ENCODE measurements at regions not wholly inside any gene's neighbourhood (a gene's known extent, or its start where the extent isn't known, plus 50 kb on each side); places are given as distances from the start of the nearest gene placed in this dataset.

DNA sequence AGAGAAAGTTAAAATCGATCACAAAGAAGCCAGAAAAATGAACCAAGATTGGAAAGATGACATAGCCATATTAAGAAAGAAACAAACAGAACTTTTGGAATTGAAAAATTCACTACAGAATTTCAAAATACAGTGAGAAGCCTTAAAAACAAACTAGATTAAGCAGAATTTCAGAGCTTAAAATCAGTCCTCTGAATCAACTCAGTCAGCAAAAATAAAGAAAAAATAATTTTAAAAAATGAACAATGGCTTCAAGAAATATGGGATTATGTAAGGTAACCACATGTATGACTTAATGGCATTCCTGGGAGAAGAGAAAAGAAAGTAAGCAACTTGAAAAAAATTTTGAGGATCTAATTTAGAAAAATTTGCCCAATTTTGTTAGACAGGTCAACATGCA is 696.2 kb downstream of the TSN start:
- in situ Hi-C loops (cut with HindIII; ENCODE audit: low sequenced_read_pairs) = no loop called here

DNA sequence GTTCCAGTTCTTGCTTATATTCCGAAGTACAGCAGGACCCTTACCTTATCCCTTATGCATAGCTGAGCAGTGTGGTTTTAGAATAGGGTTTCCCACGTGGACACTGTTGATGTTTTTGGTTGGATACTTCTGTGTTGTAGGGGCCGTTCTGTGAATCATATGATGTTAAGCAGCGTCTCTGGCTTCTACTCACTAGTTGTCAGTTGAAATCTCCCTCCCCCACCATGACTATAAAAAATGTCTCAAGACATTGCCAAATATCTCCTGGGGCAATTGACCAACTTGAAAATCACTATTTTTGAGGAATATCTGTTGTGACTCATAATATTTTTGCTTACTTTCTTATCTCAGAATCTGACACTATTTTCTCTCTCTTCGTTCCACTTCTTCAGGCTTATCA is 713.7 kb downstream of the TSN start:
- in situ Hi-C loops (cut with HindIII; ENCODE audit: low sequenced_read_pairs) = no loop called here

DNA sequence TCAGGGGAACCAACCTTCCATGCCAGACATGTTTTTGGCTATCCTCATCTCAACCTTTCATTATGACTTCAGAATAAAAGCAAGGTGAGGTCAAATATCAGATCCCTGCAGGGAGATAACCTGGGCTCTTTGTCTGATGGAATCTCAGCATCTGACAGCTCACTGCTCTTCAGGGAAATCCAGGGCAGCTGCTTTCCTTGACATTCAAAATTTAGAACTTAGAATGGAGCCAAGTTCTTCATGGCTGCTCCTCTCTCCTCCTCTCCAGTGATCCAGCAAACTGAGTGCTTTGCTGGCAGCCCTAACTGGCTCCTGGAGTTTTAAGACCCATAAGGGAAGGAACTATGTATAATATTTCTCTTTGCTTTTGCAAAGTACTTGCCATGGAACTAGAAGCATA is 716.3 kb downstream of the TSN start:
- in situ Hi-C loops (cut with HindIII; ENCODE audit: low sequenced_read_pairs) = no loop called here

DNA sequence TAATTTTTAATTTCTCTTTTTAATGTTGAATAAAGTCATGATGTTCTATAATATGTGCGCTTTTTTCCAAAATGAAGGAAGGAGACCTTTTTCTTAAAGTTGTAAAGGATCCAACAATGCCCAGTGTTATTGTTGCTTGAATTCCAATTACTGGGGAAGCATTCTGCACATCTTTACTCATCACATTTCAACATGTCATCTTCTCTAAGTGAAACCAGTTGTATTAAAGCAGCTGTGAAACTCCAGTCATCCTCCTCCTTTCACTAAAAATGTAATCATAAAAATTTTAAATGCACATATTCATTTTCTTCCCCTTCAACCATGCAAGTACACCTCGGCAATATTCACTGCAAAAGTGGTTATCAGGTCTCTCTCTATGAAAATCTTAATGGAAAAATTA is 722.7 kb downstream of the TSN start:
- in situ Hi-C loops (cut with HindIII; ENCODE audit: low sequenced_read_pairs) = no loop called here

DNA sequence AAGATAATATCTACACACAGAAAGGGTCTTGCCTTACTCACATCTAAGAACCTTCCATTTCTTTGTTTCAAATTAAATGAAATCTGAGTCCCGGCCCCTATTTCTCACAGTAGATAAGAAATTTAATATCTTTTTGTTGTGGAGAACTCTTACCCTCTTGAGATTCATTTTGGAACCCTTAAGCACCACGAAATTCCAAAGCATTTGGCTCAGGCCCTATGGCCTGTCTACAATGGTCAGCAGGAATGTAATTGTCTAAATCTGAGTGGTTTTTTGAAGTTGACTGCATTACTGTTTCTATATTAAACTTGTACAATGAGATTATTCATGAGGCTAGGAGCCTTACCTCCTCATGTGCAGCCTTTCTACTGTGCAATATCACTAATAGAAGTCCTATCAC is 723.3 kb downstream of the TSN start:
- in situ Hi-C loops (cut with HindIII; ENCODE audit: low sequenced_read_pairs) = no loop called here

DNA sequence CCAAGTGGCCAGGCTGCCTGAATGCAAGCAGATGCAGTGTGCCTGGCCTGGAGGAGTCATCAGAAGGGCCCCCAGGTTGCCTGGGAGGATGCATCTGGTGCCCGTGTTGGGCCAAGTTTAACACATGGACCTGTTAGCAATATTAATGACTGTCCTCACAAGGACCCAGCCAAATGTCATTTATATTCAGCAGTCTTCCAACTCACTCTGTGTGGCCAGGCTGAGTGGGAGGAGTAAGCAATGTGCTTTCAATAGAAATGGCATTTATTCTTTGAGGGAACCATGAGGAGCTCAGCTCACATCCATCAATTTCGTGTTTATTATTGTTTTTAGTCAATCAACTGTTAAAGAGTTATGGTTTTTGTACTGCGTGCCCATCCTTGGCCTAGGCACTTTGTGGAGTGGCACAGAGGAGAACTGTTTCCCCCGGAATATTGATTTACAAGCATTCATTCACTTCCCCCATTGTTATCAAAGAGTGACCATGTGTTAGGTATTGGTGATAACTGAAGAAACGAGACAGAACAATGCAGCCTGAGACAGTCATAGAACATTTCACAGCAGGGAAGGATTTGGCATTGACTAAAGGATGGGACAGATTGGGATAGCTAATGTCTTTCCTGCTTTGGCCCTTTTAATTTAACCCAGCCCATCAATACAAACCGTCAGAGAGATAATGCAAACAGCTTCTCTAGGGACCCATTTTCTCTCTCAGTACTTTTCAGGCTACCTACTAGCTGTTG is 725.2 kb downstream of the TSN start:
- in situ Hi-C loops (cut with HindIII; ENCODE audit: low sequenced_read_pairs) = no loop called here

DNA sequence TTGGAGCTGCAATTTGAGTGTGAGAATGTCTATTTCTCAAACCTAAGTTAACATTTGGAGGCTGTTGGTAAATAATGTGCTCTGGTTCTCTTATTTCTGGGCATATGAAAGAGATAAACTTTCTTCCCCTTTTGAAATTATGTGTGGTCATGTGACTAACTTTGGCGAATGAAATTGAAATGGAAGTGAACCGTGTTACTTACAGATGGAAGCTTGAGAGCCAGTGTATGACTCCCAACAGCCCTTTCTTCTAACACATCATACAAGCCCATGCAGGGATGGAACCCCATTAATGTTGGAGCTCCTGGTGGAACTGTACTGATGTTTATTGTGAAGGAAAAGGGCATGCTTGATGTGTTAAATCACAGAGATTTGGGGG is 725.8 kb downstream of the TSN start:
- in situ Hi-C loops (cut with HindIII; ENCODE audit: low sequenced_read_pairs) = no loop called here

DNA sequence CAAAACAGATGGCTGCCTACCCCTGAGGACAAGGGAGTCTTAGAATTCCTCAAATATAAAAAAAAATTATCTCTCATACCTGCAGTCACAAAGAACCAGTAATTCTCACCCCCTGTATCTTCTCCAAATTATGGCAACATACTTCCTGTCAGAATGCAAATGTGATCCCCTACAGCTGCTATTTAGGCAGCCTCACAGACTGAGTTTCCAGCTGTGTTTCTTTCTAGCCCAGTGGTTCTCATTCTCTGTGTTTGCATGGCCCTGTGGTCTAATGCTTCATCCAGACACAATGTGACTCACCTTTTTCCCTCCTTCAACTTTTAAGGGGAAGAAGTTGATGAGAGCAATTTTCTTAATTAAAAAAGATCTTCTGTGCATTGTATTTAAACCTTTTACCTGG is 726.3 kb downstream of the TSN start:
- in situ Hi-C loops (cut with HindIII; ENCODE audit: low sequenced_read_pairs) = no loop called here

DNA sequence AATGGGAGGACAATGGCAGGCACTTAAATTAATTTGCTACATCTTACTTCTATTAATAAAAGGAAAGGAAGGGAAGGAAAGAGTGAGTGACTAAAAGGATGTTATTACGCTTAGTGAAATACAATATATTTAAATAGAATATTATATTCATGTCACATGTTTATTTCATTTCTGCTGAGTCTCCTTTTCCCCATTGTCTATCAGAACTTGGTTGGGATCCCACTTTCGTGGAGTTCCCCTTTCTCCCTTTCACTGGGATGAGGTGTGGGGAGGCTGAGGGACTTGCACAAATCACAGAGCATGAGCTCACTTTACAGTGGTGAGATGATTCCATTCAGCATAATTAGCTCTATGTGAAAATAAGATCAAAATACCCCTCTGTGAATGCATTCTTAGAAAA is 730.6 kb downstream of the TSN start:
- in situ Hi-C loops (cut with HindIII; ENCODE audit: low sequenced_read_pairs) = no loop called here

DNA sequence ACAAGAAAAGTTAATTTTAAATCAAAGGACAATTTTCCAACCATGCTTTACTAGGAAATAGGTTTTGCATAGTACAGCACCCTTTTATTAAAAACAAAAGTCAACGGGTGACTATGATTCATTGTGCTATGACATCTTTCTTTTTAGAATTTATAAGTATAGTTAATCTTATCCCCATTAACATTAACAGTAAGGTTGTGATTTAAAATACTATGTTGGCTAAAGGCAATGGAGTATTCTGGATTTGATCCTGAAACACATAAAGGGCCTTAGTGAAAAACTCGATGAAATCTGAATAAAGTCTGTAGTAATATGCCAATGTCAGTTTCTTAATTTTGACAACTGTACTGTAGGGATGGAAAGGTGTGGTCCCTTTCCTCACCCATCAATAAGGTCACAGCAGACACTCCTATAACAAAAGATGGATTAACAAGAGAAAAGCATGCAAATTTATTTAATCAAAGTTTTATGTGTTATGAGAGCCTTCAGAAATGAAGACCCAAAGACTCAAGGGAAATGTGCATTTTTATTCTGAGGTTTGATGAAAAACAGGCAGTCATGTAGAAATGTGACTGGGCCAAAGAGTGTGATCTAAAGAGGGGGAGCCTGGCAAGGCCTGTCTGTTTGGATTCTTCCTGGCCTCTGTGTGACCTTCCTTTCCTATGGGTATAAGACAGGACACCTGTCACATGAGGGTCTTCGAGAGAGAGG is 731.4 kb downstream of the TSN start:
- in situ Hi-C loops (cut with HindIII; ENCODE audit: low sequenced_read_pairs) = no loop called here

DNA sequence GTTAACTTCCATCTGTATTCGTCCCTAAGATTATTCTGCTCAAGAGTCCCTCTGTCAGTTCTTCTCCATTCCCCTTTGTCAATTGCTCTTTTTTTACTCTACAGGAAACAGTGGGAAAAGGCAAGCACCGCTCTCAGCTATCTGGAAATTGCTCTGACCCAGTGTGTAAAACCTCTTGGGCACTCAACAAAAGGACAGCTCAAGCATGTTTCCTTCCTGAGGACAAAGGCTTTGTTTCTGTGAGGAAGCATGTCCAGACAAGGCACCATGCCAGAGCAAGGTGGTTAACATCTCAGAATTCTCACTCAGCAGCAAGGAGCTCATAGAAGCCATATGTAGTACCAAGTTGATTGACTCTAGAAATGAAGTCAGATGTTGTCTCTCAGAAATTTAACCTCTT is 735.6 kb downstream of the TSN start:
- in situ Hi-C loops (cut with HindIII; ENCODE audit: low sequenced_read_pairs) = no loop called here

DNA sequence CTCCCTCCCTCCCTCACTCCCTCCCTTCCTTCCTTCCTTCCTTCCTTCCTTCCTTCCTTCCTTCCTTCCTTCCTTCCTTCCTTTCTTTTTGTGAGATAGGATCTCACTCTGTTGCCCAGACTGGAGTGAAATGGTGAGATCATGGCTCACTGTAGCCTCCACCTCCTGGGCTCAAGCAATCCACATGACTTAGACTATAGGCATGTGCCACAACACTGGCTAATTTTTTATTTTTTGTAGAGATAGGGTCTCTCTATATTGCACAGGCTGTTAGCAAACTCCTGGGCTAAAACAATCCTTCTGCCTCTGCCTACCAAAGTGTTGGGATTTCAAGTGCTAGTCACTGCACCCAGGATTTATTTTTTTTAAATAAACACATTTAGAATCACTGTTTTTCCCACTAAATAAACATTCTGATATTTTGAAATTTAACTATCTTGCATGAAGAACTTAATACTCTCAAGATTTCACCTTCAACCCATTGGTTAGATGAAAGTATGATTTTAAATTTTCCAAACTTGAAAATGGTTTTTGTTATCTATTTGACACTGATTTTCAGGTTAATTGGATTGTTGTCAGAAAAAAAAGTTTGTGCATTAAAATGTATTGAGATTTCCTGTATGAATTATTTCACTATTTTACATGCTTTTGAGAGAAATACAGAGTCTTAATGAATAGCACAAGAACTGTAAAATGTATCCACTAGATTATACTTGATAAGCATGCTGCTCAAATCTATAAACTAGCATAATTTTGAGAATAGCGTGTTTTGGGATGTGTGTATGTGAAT is 745.1 kb downstream of the TSN start:
- in situ Hi-C loops (cut with HindIII; ENCODE audit: low sequenced_read_pairs) = no loop called here

DNA sequence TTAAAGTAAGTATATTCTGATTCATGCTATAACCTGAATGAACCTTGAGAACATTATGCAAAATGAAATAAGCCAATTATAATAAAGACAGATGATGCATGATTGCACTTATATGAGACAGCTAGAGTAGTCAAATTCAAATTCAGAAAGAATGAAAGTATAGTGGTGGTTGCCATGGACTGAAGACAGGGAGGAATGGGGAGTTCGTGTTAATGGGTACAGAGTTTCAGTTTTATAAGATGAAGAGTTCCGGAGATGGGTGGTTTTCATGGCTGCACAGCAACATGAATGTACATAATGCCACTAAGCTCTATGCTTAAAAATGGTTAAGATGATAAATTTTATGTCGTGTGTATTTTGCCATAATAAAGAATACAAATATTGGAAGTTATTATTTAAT is 751.2 kb downstream of the TSN start:
- in situ Hi-C loops (cut with HindIII; ENCODE audit: low sequenced_read_pairs) = no loop called here

DNA sequence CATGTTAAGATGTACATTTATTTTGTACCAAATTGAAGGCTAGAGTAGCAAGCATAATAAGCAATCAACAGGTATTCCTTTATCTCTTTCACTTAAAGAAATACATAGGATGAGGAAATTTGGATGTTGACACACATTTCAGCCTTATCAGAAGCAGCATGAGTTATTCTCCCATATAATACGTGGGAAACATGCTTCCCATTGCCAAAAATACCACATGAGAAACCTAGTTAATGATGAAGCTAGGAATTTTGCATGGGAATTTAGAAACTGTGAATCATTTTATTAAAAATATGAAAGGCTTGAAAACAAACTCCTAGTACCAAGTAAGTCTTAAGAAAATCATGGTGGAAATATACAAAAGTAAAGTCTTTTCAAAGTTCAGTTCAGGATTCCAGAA is 751.8 kb downstream of the TSN start:
- in situ Hi-C loops (cut with HindIII; ENCODE audit: low sequenced_read_pairs) = no loop called here

DNA sequence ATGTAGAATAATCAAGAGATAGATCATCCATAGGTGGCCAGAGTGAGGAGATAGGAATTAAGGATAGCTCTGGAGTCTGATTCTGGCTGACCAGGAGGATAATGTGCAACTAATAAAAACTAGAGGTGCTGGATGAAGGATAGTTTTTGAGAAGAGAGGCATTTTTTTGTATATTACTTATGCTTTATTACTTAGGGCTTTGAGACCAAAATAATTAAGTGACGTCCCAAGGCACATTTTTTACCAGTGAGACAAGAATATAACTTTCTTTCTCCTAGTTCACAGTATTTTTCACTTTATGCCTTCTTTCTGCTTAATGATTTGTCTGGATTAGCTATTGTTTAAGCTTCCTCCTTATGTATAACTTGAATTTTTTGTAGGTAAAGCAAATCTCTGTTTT is 756.6 kb downstream of the TSN start:
- in situ Hi-C loops (cut with HindIII; ENCODE audit: low sequenced_read_pairs) = no loop called here

DNA sequence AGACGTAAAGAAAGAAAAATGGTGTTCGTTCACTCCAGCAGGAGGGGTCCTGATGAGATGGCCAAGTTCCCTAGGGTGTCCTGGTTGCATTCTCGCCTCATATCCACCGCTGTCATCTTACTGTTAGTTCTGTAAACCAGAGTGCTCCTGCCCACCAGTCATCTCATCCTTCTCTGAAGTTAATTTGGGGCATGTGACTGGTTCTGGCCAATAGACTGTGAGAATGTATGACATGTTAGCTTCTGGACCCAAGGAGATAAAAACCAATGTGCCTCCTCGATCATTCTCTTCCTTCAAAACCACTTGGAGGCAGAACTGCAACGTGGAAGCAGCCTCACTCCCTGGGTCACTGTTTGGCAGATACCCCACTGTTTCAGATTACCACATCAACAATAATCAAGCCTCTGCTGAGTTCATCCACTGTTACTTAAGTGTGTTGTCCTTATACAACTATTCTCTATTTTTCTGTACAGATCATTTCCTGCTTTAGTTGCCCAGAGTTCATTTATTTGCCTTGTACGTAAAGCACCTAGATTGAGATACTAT is 759.1 kb downstream of the TSN start:
- in situ Hi-C loops (cut with HindIII; ENCODE audit: low sequenced_read_pairs) = no loop called here

DNA sequence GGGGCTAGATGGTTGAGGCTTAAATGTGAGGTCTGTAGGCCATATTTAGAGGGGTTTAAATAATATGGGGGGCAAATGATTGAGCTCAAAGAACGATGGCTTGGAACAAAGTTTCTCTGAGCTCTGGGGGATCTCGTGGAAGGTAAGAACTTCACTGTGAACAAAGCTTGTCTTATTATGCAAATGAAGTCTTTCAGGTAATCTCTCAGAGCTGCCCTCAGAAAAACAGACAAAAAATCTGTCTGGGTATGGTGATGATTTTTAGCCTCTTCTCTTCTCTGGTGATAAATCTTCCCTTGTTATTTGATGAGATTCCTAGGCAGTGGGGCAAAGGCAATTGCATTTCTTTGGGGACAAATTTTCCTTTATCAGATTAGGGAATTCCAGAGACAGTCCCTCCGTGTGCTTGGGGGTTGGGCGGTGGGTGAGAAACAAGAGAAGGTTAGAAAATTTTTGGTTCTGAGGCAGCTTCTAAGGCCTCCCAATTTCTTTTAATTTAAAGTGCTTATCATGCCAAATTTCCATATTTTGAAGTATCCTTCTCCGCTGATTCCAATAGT is 760.4 kb downstream of the TSN start:
- in situ Hi-C loops (cut with HindIII; ENCODE audit: low sequenced_read_pairs) = no loop called here

DNA sequence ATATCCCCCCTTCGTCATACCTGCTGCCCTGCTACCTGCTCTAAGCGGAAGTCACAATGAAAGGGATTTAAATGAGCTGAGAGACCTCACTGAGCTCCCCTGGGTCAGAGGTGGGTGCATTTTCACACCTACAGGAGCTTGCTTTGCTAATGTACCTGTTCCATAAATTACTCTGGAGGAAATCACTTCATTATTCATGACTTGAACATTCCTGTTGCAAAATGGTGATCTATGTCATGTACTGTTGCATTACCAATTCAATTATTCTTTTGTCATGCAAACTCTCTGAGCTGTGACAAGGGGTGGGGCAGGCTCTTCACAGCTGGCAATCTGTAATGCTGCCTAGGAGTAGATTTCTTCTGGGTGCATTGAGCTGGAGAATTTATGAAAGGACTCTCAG is 761.3 kb downstream of the TSN start:
- in situ Hi-C loops (cut with HindIII; ENCODE audit: low sequenced_read_pairs) = no loop called here

DNA sequence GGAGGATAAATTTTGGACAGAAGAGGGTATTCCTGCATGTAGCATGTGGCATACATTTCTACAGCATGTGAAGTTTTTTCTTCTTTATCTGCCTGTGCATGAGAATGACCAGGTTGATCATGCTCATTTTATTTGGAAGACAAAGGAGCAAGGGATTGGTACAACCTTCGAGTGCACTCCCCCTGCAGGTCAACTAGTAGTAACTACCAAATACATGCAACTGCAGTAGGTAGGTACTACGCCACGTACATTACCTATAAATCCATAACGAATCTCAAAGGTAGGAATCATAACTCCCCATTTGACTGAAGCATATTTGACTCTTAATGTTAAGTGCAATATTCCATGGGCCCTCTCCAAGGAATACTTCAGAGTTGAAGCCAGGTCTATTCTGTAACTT is 763.9 kb downstream of the TSN start:
- in situ Hi-C loops (cut with HindIII; ENCODE audit: low sequenced_read_pairs) = no loop called here

DNA sequence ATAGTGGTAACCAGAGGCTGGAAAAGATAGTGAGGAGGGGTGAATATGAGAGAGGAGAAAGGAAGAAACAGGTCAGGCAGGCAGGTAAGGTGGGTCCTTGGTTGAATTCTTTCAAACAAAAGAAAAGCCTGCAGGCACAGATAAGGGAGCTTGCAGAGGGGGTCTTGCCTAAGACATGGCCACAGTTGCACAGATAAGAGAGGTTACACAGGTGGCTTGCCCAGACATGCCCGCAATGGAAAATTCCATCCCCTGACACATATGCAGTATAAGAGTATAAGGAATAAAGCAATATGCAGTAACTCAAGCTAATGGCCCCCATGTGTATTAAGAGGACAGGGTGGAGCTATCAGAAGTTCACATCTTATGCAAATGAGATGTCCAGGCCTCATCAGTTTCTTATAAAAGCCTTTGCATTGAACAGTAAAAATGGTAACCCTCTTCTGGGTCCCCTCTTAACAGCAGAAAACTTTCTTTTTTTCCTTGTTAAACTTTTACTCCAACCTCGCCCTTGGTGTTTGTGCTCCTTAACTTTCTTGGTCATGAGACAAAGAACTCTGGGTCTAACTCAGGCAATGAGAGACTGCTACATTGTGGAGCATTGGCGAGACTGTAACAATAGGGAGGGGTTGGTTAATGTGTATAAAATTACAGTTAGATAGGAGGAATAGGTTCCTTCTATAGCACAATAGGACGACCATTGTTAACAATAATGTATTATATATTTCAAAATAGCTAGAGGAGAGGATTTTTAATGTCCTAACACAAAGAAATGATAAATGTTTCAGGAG is 764.6 kb downstream of the TSN start:
- in situ Hi-C loops (cut with HindIII; ENCODE audit: low sequenced_read_pairs) = no loop called here

DNA sequence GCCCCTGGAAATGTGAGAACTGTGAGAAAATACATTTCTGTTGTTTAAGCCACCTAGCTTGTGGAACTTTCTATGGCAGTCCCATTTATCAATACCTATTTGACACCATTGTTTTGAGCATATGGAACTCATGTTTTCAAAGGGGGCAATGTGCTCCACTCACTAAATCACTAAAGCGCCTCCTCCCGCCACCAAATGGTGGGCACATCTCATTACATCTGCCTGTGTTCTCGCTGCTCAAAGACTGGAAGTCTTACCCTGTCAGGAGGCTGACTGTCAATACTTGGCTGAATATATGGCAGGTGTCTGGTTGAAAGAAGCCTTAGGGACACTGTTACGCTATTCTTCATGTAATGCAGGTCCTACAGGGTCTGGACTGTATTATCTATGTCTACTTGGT is 767.7 kb downstream of the TSN start:
- in situ Hi-C loops (cut with HindIII; ENCODE audit: low sequenced_read_pairs) = no loop called here

Measured in endothelial cell of hepatic sinusoid (primary cell).